Gastrocnemius medialis (tissue), 4 donors: ENCODE measurements at regions not wholly inside any gene's neighbourhood (a gene's known extent, or its start where the extent isn't known, plus 50 kb on each side); places are given as distances from the start of the nearest gene placed in this dataset.

ENCODE experiments used
- CTCF ChIP-seq, 5 experiments: fragments of 450-650 bp in 3 of 5; fragments of 200-600 bp in 2 of 5; sonication (generic) in 2 of 5; IDR thresholded peaks in 4 of 5; conservative IDR thresholded peaks in 1 of 5; 1 replicate in 4 of 5; 2 replicates in 1 of 5; pipeline ENCODE4 v1.5.1; 2016 to 2019; ENCODE audit warnings: antibody characterized with exemption in 5 of 5, mild to moderate bottlenecking in 3 of 5, moderate library complexity in 3 of 5
- POLR2A ChIP-seq, 2 donors: fragments of 450-650 bp; IDR thresholded peaks; one replicate each; pipeline ENCODE4 v1.6.1; 2017; ENCODE audit warnings: antibody characterized with exemption in 2 of 2, mild to moderate bottlenecking in 2 of 2, moderate library complexity in 2 of 2

- TF ChIP-seq CTCF (IDR thresholded peaks at IDR 0.05 in 4 of 5, conservative IDR thresholded peaks at IDR 0.05 in 1 of 5): no peak
- no peak for TF ChIP-seq POLR2A (IDR thresholded peaks at IDR 0.05)
These were observed 53.6 kb upstream of the SPANXB1 start for GRCh38 chrX:140948827-140949226.
